Right hindlimb (tissue), 1 donor: ENCODE measurements at regions not wholly inside any gene's neighbourhood (a gene's known extent, or its start where the extent isn't known, plus 50 kb on each side); places are given as distances from the start of the nearest gene placed in this dataset.

Experiments used
- DNase-seq: peaks from one replicate; pipeline ENCODE4 v3.0.0-alpha.2; 2018

DNA sequence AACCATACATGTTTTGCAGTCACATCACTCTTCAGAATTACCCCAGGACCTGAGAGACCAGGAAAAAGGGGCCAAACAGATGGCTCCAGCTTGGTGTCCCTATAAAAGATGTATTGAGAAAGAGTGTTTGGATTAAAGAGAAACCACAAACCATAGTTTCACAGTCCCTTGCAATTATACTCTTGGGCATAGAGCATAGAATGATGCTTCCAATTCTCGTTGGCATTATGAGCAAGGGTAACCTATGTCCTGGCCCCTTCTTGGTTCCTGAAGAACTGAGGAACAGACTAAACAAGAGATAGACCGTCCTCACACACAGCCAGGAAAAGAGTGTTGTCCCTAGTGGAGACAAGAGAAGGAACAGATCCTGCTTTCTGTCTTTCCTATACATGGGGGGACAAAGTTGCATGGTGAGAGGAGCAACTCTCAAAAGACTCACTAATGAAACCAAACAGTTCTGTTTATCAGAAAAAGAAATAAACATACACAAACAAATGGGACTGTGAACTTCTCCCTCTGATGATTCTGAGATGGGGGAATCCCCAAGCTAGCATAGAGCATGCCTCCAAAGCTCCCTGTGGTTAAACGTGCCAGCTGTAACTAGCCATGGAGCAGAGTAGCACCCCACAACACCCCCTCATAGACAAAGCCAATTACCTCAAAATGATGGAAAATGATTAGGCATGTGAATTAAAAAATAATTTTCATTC, 908.6 kb downstream of the NTRK3 start:
- no peak for DNase-seq

DNA sequence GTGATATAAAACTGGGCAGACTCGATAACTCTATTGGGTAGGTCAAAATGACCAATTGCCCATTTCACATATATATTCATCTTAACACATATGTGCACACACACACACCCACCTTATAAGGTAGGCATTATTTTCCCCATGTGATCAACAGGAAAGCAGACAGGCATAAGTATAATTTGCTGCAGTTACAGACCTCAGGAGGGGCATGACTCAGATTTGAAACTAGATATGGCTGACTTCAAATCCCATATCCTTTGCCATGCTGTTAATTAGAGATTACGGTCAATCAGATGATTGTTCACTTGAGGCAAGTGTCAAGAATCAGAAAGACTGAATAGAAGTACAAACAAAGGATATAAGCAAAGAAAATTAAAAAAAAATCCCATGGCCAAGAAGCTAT, 910.6 kb downstream of the NTRK3 start:
- DNase-seq, result no peak

DNA sequence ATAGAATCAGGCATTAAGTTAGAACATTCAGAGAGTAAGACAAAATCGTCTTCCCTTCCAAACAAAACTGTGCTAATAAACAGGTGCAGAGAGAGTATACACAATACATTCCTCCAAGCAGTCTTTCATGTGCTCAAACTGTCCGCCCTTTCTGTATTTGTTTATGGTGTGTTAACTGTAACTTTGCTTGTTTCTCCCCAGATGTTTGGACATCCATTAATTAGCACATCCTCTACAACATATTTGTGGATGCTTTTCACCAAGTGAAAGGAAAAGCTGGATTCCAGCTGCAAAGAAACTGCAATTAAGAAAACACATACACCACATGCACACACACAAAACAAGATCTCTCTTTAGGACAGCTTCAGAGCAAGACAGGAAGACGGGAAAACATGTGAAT, 912.6 kb downstream of the NTRK3 start:
- DNase-seq, result no peak

DNA sequence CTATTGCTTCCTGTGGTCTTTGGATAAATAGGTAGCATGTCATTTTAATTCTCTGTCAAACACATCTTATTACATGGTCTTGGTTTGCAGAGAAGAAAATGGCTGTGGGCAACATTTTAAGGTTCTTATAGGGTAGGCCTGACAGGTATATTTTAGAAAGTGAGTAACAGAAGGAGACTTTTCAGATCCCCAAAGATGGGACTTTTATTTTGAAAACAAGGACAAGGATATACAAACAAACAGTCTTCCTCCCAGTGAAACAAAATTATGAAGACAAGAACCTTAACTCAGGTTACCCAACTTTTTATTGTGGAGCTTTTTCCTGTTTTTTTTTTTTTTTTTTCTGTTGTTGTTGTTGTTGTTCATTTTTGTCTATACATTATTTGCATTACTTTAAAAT, 916.2 kb downstream of the NTRK3 start:
- DNase-seq, result no peak

DNA sequence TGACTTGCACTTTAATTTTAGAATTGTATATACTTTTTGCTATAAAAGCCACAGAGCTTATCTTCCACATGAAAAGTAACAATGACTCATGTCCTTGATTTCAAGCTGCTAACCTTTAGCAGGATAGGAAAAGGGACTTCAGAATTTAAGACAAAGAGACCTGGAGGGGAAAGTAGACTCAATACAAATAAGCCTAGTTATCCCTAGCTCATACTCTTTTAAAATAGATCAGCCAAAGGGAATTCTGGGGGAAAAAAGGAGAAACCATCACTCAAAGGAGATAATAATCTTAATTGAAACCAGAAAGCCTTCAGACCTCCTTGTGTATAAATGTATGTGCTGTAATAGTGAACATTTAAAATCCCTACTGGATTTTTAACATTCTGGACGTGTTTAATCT, 930.3 kb downstream of the NTRK3 start:
- no peak for DNase-seq

DNA sequence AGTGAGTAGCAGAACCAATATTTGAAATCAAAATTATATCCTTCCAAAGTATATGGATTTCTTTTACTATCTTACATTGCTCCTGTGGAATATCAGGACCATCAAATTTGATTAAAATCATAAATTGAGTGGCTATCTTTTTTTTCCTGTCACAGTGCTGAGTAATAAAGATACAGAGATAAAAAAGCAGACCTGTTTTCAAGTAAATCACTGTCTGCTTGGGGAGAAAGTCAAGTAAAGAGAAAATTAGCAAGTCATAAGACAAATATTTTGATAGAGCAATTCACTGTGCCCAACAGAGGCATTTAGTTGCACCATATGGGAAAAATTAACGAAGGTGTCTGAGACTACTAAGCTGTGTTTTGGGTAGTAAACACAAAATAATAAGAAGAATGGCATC, 933.7 kb downstream of the NTRK3 start:
- DNase-seq, result no peak

DNA sequence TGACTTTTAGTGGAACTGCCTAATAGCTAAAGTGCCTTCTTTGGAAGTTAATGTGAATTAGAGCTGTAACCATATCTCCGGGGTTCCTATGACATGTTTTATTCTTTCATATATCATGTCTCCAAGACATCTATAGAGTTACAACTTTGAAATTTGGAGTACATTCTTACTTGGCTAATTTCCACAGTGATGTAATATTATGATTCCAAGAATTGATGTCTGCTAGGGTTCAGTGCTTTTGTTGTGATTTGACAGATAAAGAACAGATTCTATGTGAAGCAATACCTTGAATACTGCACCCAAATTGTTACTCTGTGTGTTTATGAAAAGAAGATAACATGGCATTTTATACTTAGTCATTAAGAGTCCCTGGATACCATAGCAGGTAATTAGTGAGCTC, 934.3 kb downstream of the NTRK3 start:
- no peak for DNase-seq

DNA sequence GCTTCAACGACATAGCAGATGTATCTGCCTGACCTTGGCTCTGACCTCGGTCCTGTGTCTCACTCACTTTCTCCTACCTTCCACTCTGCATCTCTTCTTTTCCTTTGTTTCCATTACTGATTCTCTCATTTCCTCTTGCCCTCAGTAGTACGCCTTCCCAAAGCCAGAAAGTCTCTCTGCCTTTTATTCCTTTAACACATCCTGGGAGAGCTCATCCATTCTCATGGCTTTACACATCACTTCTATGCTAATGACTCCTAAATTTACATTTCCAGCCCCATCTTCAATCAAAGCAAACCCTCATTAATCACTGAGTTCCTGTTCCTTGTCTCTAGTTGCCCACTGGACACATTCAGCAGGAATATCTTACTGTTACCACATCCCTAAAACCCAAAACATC, 938.6 kb downstream of the NTRK3 start:
- DNase-seq, result no peak

DNA sequence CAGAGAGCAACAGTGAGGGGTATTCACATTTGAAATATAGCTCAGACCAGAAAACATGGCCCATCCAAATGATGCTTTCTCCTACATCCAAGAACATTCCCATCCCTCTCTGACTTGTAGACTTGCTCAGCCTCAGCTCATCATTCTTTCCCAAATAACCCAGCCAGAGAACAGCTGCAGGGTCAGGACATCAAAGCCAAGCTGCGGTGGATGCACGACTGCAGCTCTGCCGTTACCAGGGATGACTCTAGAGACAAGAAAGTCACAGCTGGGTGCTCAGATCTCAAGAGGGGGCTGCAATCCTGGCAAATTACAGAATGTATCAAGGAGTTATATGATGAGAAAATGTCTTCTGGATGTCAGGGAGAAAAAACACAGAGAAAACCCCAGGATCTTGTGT, 944.3 kb downstream of the NTRK3 start:
- no peak for DNase-seq

DNA sequence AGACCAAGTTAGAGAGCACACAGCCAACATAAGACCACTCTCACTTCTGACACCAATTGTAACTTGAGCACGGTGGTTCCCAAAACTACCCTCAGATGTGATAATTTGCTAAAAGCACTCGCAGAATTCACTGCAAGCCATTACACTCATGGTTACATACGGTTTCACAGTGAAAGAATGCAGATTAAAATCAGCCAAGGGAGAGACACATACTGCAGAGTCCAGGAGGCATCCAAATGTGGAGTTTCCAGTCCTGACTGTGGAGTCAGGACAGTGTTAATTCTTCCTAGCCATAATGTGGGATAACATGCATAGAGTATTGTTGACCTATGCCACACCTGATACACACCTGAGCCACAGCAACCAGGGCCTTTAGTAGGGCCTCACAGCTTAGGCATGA, 956.4 kb downstream of the NTRK3 start:
- DNase-seq, result no peak

DNA sequence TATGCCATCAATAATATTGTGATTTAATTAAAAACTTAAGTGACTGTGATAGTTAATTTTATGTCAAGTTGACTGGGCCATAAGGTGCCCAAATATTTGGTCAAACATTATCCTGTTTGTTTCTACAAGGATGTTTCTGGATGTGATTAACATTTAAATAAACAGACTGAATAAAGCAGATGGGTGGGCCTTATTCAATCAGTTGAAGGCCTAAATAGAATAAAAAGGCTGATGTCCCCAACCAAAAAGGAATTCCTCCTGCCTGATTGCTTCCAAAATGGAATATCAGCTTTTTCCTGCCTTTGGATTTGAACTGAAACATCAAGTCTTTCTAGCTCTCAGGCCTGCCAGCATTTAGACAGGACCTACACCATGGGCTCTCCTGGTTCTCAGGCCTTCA, 961.7 kb downstream of the NTRK3 start:
- DNase-seq, result no peak

DNA sequence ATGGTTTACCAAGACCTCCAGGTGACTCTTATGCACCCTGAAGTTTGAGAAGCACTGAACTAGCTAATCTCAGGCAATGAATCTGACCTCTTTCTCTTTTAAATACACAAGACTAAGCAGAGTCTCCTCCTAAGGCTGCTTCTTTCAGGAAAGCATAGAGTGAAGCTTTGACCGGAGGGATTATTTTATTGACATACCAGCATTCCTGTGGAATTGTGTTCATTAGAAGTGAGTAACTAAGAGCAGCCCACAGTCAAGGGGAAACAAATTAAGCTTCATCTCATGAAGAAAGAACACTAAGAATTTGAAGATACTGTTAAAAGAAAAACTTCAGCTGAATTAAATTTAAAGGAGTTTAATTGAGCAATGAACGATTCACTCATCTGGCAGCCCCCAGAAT, 963.5 kb downstream of the NTRK3 start:
- DNase-seq, result no peak

DNA sequence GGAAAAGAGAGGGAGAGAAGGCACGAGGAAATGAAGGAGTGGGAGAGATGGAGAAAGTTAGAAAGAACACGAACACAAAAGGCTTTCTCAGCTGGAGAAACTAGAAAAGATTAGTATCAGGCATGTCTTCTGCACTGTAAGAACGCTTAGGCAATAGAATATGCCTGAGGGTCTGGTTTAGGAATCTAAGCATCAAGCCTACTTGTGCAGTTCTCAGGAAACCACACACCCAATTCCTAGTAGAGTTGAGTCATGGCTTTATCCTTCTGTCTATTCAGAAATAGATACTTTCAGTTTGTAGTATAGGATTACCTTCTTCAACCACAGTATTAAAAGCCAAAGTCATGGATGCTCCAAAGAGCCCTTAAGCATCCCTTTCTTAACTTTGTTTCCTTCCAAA, 969.4 kb downstream of the NTRK3 start:
- DNase-seq, result no peak

DNA sequence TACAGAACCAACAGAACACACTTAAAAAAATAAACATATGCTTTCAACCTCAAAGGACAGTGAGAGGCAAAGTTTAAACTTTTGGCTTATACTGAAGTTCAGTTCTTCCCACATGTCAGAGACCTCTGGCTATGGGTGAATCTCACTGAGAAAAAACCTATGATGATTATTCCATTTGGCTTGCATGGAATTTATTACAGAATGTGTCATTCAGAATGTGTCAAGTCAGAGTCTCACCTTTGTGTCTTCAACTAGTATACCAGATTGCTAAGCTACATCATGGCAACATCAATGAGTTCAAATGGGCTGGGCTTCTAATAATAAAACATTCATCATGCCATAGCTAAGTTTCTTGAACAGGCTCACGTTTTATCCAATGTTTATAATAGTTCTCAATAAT, 987.0 kb downstream of the NTRK3 start:
- no peak for DNase-seq

DNA sequence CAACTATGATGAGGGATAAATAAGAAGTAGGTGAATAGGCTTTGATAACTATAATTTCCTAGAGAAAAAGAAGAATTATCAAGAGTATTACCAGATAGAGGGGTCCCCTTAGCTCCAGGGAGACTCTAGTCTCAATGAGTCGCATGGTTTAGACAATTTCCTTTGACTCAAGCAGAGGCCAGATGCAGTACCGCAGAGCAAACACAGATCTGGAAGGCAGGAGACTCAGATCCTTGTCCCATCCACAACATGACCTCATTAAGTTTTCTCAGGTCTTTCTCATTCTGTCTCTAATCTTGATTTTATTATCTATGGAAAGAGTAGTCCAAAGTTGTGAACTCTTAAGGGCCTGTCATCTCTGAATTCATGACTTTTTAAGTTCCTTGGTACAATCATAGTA, 987.9 kb downstream of the NTRK3 start:
- no peak for DNase-seq

DNA sequence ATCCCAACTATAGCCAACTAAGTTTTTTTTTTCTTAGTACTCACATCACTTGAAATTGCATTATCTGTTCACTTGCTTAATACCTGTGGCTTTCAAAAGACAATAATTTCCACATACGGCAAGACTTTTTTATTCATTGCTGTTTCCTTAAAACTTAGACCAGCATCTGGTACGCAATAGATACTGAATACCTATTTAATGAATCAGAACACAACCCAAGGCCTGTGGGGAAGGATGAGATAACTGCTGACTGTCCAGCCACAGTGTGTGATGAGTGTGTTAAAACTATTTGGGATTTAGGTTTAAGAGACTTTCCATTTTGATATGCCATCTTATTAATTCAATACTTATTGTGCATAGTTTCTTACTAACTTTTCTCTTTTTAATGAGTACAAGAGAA, 988.7 kb downstream of the NTRK3 start:
- DNase-seq, result no peak

DNA sequence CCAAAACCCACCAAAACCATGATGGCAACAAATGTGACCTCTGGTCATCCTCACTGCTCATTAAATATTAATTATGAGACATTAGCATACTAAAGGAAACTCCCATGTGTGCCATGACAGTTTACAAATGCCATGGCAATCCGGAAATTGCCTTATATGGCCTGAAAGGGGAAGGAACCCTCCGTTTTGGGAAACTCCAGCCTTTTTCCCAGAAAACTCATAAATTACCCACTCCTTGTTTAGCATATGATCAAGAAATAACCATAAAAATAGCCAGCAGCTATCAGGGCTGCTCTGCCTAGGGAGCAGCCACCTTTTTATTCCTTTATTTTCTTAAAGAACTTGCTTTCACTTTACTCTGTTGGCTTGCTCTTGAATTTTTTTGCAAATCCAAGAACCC, 992.7 kb downstream of the NTRK3 start:
- DNase-seq, result no peak

DNA sequence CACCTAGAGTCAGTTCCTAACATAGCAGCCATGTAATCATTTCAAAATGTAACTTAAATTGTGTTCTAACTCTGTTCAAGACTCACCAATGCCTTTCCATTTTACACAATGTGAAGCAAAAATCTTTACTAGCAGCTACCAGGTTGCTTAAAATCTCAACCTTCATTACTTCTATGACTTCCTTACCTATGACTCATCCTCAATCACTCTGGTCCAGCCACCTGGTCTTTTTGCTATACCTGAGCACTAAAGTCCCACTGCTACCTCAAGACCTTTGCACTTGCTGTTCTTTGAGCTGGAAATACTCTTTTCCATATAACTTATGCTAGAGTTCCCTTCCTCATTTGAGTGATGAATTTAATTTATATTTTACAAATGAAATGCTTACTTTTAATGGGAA, 993.2 kb downstream of the NTRK3 start:
- DNase-seq, result no peak

DNA sequence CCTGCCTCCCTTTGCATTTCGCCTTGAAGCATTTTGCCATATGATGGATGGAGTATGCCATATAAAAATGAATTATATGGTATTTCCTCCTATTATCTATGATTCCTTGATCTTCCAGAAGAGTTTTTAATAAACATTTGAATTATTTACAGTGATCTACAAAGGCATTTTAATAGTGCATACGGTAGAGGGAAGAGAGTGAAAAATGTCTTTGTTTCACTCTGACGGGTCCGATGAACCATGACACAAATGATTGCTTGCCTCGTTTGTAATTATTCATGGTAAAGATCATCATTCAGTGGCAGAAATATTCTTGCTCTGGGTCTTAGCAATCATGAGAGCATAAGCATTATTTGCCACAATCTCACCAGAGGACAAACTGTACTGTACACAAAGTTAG, 1010.9 kb downstream of the NTRK3 start:
- DNase-seq, result no peak

DNA sequence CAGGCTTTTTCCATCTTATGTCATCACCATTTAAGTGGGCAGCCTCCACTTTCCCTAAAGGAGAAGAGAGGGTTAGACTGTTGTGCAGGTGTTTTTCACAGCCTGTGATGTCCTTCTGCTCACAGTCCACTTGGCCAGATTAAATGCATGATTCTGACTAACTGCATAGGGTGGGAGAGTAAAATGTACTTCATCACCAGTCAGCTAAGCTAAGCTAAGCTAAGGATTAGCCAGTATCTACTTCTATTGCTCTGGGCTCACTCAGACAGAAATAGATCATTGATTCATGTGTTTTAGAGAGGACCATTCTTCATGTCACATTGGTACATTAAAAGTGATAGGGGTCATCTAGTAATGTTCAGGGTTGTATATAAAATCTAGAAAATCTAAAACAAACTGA, 1013.1 kb downstream of the NTRK3 start:
- DNase-seq, result no peak

DNA sequence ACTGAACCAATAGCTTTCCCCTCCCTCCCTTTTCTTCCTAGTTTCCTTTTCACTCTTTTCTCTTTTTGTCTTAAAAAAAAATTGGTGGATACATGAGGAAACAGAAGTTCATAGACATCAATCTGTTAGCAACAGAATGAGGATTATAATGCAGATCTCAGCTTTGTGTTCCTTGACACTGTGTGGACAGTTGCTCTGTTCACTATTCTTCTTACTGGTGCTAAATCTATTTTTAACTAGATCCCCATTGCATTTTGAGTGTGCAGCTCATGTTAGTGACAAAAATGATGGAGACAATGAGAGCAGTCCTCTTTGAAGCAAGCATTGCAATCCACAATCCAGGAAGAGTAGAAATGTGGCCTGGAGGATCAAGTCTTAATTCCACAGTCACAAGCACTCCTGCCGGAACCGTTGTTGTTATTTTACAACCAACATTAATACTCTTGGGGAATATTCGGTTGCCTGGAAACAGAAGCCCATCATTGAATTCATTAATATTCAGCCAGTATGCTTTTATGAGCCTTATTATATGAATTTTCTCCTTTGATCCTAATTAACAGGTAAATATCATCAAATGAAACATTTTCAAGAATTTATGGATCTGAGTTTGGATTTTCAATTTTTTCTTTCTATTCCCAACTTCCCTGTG, 1016.8 kb downstream of the NTRK3 start:
- no peak for DNase-seq

DNA sequence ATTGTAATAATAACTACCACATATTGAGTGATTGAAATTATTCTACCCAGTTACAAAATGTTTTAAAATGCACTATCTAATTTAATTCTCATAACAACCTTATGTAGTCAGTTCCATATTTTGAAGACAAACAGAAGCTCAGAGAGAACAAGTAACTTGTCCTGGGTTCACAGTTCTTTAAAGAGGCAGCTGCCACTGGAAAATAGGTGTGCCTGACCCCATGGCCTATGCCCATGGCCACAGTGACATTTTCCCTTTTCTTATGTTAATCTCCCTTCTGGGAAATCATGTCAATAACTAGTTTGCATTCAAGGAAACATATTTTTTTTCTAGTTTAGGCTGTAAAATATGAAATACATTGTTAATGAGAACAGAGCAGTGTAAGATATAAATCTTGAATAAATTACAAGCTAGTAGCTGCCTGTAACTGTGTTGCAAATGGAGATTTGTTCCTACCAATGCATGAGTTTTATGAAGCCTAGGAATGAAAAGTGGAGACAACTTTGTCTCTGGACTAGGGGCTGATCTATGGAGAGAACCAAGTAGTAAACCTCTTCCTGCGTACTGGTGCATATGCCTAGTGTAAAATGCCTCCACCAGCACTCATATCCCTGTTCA, 1018.0 kb downstream of the NTRK3 start:
- DNase-seq, result no peak

DNA sequence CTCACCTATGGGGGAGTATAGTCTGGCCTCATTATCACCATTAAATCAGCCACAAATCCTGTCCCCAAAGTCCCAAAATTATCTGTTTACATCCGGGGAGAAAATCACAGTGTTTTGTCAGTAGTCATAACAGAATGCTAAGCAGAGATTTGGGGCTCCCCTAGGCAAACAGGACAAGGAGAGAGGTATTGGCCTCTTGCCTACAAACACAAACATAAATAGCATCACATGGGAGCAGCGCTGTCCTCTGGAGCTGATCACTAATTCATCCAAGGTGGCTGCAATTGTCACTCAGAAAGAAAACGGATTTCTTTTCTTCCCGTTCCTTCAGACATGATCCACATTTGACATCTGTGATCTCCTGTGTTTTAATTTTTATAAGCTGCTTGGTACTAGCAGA, 1028.1 kb downstream of the NTRK3 start:
- DNase-seq, result no peak

DNA sequence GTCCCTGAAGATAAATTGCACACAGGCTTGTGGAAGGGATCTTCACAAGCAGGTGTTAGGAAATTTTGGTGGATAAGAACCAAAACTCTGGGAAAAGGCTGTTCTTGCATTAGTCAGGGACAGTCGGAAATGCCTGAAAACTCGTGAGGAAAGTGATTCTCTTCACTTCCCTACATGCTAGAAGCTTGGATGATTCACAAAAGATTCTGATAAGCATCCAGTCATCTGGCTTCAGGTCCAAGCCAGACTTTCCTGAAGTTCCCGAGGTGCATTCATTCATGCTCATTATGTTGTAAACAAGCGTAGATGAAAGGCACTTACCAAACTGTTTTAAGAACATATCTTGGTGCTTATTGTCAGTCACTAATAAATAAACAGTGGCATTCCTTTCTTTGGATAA, 1028.7 kb downstream of the NTRK3 start:
- no peak for DNase-seq

DNA sequence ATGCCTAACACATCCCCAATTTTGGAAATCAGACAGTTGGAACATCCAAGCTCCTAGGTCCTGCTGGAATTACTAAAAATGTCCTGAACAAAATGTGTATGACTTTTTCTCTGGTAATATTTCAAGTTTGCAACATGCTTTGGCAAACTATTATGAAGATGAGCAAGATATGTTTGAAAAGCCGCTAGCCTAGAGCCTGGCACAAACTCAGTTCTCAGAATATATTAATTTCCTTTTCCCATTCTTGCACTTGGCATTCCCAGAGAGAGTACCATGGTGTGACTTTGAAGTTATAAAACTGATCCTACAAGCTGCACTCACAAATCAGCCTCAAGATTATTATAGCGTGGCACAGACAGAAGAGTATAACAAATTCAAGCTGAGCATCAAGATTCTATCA, 1031.1 kb downstream of the NTRK3 start:
- no peak for DNase-seq
